OCI-M1 (cell line): ENCODE measurements at regions not wholly inside any gene's neighbourhood (a gene's known extent, or its start where the extent isn't known, plus 50 kb on each side); places are given as distances from the start of the nearest gene placed in this dataset.
"Not testable (repeated sequence)": the region's sequence is repeated elsewhere in the genome, so short reads cannot be mapped to it uniquely, and the experiment has no call there.

Experiments used
- DNase-seq: peaks from one replicate; lab custom pipeline; 2025; lab: John Stamatoyannopoulos, UW

DNA sequence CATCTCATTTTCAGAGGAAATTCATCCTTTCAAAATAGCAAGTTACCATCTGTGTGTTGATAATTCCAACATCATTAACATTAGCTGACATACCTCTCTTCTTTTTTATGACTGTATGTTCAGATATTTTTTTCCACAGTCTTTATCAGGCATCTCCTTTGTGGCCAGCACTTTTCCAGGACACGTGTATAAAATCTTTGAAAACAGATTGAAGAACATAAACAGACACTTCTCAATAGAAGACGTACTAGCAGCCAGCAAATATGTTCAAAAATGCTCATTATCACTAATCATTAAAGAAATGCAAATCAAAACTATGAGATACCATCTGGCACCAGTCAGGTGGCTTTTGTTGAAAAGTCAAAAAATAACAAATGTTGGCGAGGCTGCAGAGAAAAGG, 734.3 kb downstream of the SEMA5A start:
- no peak for DNase-seq

DNA sequence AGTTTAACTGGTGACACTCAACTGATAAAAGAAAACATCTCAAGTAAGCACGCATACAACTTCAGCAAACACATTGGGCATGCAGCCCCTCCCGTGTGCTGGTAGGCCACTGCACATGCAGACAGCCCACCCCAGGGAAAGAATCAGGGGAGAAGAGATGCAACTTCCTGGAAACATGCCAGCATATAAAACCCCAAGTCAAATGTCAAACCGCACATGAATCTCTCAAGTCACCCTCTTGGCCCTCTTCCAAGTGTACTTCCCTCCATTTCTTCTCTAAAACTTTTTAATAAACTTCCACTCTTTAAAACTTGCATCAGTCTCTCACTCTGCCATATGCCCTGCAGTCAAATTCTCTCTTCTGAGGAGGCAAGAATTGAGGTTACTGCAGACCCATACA, 732.7 kb downstream of the SEMA5A start:
- peak; percentile 14 for DNase-seq

DNA sequence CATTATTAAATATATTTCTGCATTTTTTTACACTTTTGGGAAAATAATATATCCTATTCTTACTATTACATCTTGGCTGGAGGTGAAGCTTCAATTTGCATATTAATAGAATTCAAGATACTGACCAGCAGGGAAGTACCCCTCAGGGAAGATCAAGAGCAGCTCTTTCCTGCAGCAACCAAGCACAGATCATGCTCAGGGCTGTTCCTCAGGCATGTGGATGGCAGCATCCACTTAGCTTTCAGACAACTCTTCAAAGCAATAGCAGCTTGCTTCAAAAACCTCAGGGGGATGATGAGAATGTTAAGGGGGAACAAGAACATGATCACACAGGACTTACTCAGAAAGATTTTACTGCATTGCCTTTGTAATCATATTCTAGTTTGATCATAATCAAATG, 731.8 kb downstream of the SEMA5A start:
- no peak for DNase-seq

DNA sequence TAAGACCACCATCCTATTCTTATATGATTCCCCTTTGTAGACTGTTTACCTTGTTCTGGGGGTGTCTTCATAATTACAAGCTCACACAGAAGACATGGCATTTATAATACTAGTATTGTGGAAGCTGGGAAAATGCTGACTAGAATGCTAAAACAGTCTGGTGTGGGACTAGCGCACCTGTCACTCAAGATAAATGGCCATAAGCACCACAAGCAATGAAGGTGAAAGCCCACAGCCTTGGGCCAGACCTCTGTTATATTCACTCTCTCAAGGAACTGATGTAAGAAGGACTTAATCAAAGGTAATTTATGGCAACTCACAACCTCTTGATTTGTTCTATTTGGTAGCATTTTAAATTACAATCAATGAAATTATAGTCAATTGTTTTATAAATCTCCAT, 721.5 kb downstream of the SEMA5A start:
- no peak for DNase-seq

DNA sequence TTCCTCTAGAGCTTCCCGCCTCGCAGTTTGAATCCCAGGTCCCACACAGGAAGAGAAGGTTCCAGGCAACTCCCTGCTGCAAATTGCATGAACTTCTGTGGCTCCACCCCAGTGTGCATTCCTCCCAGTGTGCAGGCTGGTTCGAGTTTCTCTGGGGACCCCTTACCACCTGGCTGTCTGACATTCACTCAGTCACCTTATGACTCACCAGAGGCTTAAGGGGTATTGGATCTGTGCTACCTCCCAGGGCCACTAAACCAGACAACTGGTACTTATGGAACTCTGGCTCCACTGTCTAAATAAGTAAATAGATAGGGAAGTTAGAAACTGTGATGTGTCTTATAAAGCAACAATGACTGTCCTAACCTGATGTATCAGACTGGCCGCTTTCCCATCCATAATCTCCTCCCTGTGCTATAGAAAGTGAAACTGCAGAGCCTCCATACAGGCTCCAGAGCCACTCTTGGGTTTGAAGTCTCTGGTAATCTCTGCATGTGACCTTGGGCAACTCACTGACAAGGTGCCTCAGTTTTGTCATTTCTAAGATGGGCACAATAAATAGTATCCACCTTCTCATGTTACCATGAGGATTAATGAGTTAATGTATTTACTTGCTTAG, 720.6 kb downstream of the SEMA5A start:
- peak; percentile 6 for DNase-seq

DNA sequence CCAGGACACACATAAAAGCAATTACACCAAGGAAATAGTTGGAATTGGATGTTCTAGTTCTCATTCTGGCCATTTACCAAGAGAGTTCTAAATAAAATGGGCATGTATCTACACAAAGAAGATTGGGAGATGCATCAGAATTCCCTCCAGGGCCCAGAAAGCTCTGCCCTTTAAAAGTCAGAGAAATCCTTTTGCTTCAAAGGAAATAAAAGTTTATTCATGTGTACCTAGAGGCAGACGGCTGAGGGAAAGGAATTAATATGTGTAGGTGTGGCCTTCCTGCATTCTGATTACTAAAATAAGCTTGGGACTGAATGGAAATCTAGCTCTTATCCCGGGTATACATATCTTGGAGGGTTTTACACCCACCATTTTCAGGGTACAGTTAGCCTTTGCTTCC, 719.4 kb downstream of the SEMA5A start:
- no peak for DNase-seq

DNA sequence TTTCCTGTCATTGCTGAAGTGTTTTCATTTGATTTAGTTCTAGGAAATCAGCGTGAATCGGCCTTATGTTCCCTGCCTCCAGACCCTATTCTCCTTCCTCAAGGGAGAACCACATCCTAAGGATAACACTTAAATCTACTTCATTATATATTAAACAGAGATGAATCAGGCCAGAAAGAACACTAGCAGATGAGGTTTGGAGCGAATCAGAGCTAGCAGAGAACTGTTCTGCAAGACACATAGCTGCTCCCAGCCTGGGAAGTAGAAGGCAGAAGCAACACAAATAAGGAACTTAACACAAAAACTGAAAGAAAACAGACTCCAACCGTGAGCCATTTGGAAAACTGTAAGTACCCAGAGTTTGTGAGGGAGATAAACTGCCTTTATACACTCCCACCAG, 718.2 kb downstream of the SEMA5A start:
- no peak for DNase-seq

DNA sequence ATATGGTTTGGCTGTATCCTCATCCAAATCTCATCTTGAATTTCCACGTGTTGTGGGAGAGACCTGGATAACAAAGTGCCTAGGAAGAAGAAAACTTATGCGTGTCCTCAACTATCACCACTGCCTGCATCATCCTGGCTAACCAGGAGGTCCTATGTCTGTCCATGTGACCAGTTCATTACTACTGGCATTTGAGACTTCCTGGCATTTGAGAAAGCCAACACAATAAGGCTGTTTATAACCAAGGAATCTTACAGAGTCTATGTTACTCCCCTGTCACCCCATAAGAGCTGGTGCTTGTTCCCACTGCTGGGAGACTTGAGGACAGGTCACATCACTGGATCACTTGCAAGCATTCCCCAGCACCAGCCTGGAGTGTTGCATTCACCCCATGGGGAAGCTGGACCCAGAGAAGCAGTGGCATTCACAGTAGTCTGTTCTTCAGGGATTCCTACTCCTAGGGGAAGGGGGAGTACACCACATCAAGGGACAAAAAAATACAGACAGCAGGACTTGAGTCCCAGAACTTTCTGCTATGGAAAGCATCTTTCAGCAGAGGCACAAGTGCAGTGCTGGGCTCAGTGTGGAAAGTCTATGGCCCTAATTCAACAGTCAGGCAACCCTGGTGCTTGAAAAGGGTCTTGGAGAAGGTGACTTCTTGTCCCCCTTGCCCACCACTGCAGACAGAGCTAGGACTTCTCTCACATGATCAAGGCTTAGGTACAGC, 717.1 kb downstream of the SEMA5A start:
- DNase-seq = no peak

DNA sequence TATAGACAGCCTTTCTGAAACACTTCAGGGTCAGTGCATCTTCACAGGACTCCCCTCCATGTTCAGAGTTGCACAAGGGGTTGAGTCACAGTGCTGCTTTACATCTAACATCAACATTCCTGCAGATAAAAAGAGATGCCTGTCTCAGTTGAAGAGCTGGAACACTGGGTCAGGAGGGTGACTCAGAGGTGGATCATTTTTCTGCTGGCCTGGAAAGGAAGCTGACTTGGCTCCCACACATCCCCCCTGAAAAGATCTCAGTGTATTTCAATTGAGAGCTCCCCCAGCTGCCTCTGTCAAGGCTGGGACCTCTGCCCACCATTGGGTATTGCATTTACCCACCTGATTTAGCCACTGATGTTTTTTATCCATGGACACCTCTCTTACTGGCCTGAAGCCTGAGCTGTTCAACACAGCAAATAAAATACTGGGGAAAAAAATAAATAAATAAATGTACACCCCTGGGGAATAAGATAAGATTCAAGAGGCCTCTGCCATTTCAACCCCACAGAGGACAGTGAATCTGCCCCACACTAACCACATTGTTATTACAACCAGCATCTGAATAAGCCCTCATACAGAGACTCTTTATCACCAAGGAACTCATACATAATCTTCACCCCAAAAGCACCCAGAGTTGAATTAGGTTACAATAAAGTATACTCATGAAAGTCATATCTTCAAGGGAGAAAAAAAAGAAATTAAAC, 716.4 kb downstream of the SEMA5A start:
- DNase-seq = no peak

DNA sequence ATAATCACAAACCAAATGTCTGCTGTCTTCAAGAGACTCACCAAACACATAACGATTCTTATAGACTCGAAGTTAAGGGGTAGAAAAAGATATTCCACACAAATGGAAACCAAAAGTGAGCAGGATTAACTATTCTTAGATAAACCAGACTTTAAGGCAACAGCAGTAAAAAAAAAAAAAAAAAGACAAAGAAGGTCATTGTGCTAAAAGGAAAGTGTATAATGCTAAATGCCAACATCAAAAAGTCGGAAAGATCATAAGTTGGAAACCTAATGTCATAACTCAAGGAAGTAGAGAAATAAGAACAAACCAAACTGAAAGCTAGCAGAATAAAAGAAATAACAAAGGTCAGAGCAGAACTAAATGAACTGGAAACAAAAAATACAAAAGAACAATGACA, 714.6 kb downstream of the SEMA5A start:
- peak; percentile 6 for DNase-seq

DNA sequence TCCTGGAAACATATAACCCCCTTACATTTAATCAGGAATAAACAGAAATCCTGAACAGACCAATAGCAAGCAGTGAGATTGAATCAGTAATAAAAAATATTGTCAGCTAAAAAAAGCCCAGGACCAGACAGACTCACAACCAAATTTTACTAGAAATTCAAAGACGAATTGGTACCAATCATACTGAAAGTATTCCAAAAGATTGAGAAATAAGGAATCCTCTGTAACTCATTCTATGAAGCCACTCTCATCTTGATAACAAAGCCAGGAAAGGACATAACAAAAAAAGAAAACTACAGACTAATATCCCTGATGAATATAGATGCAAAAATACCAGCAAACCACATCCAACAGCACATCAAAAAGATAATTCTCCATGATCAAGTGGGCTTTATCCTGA, 714.0 kb downstream of the SEMA5A start:
- no peak for DNase-seq

DNA sequence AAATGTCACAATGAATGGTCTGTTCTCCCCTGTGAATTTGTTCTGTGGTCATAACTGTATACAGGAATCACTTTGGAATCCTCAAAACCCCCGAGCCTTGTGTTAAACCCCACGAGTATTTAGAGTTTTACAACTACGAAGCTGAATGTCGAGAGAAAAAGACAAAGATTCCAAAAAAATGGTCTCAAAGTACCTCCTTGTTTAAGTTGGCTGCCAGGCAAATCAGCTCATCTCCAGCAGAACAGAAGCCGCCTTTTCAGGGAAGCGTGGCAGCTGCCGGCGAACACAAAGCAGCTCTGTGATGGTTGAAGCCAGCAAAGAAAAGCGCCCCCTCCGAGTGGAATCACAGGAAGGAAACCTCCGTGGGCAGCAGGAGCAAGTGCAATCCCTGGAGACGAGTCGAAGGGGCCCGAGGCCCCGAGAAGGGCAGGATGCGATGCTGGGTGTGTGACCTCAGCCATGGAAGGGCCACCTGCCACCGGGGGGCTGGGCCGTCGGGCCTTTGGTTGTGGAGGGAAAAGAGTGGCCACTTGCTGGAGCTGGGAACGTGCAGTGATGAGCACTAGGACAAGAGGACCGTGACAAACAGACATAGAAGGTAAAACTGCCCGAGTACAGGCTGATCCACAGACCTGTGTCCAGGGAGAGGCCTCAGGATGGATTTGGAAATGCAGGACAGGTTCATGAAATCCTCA, 706.4 kb downstream of the SEMA5A start:
- DNase-seq = no peak

DNA sequence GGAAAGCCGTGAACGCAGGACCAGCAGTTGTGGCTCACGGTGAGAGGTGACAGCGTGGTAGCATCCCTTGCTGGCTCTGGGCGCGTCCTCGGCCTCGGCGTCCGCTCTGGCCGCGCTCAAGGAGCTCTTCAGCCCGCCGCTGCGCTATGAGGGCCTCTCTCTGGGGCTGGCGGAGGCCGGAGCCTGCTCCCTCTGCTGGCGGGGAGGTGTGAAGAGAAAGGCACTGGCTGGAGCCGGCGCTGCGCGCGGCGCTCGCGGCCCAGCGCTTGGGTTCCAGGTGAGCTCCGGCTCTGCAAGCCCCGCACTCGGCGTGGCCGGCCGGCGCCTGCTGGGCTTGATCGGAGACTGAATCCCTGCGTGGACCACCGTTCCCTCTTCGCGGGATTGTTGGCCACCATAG, 705.6 kb downstream of the SEMA5A start:
- no peak for DNase-seq

DNA sequence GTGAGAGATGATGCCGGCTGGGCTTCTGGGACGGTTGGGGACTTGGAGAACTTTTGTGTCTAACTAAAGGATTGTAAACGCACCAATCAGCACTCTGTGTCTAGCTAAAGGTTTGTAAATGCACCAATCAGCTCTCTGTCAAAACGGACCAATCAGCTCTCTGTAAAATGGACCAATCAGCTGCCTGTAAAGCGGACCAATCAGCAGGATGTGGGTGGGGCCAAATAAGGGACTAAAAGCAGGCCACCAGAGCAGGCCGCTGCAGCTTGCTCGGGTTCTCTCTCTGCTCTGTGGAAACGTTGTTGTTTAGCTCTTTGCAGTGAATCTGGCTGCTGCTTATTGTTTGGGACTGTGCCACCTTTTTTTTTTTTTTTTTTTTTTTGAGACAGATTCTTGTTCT, 705.1 kb downstream of the SEMA5A start:
- not testable (repeated sequence) for DNase-seq

DNA sequence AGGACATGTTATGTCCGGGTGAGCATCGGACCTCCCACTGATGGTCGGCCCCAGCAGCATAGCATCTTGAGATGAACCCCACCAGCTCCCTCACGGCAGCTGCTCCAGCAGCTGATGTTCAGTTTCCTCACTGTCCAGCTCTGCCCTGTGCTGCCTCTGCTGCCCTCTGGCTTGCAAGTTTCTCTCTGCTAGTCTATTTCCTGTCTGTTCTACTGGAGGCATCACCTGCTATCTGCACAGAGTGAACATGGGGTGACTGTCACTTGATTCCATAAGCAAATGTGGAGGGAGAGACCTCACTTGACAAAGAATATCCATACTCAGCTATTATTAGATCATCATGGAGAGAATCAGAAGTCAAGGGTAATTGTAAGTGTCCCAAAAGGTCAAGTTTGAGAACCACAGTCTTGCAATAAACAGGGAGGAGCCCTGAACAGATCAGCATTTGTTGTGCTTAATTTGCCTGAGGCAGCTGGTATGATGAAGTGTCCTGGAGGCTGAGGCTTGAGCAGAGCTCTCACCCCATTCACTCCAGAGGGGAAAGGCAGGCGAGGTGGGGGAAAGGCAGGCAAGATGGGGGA, 702.8 kb downstream of the SEMA5A start:
- DNase-seq = peak; percentile 9

DNA sequence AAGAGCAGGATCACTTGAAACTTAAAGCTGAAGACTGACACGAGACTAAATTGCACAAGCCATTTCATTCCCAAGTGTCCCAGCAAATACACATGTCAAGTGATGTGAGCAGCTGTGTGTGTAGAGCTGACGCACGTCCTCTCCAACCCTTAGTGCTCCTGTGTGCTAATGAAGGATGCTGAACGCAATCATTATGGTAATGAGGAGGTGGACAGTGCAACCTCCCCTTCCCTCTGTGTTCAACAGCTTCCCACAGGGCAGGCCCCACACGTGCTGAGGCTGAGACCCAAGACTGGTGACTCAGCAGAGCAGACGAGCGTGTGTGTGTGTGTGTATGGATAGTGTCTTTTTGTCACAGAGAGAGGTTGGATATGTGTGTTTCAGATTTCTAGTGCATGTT, 702.1 kb downstream of the SEMA5A start:
- no peak for DNase-seq

DNA sequence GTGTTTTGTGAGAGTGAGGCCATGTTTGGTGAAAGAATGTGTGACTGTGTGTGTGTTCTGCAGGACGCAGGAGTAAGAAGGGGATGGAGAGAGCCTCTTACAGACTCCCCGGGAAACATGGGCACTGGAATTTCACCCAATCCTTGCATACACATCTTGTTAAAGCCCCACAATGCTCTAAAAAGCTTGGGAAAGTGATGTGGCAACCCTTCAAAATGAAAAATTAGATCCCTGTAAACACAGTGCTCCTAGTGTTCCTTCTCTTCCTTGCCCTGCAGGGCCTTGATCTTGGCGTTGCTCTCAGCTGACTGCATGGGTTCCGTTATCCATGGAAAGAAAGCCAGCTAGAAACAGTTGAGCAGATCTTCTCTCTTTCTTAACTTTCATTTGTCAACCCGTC, 701.7 kb downstream of the SEMA5A start:
- DNase-seq = no peak

DNA sequence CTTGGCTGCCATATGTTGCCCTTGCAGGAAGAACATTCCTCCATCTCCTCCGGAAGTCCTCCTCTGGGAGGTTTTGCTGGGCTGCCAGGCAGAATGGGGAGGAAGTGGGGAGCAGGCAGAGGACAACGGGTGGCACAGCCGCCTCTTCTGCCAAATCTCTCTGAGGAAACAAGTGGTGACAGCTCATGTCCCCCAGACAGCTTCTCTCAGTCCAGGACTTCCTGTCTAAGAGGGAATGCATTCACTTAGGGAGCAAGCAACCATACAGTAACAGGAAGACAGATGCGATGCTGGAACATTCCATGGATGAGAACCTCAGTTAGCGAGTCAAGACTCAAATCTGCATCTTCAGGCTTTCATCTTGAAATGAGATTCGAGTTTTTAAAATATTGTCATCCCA, 701.0 kb downstream of the SEMA5A start:
- DNase-seq = no peak

DNA sequence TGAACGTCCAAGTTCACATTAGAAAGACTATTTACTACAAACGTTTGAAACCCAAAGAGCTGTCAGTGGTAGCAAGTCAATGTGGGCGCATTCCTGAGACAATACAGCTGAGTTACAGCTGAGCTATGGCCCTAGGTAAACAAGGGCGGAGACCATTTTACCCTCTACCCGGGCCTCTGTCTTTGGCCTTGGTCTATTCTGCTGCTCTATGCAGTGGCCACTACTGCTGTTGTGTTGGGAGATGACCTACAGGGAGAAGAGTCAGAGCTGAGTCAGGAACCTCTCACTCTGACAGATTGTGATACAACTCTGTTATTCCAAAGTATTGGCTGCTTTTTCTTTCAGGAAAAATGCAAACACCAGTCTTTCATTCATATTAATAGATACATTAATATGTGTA, 700.6 kb downstream of the SEMA5A start:
- no peak for DNase-seq

DNA sequence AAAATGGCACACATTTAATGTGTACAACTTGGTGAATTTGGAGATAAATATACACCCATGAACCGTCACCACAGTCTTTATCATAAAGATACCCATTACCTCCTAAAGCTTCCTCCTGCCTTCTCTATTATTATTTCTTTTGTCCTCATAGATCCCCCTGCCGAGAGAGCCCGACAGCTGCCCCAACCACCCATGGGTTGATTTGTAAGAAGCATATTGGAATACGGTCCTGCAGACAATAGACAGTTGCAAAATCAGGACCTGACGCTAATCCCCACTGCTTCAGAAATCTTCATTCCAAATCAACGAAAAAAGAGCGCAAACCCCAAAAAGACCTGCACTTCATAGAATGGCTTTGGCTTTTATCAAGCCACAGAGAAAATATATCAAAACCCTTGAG, 697.5 kb downstream of the SEMA5A start:
- DNase-seq = no peak

DNA sequence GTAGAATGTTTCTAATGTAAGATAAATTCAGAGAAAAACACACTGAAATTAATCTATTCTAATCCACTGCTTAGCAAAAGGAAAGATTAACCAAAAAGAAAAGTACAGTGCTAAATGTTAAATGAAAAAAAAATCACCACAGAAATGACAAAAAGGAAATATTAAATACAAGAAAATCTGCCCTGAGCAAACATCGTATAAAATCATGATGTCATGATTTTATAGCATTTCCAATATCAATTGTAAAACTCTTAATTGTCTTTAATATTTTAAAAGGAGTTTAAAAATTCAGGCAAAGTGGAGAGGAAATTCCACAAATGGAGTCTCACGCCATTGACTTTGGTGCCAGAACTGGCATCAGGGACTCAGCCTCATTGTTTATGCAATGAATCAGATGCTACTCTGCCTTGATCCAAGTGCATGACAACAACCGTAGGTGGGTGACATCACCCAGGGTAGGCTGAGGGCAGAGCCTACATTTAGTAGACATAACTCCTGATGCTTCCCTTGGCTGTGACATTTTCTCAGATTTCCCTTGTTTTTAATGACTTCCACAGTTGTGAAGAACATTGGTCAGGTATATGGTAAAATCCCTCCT, 696.8 kb downstream of the SEMA5A start:
- DNase-seq = no peak

DNA sequence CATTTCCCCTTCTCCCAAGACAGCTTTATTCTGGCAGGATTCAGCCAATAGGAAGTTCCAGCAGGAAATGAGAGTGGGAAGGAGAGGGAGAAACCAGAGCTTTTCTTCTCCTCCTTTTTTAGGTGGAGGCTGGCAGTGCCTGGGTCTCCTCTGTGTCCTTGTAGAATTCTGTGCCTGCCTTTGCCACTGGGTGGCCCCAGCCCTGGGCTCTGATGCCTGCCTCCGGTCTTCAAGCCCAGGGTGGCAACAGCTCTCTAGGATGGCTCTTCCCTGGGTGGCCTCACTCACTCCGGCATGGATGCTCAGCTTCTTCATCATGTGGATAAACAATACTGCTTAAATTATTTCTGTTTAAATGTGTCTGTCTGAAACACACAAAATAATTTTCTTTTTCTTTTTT, 694.8 kb downstream of the SEMA5A start:
- DNase-seq = no peak
